Neural cell (in vitro differentiated cells): ENCODE measurements at regions not wholly inside any gene's neighbourhood (a gene's known extent, or its start where the extent isn't known, plus 50 kb on each side); places are given as distances from the start of the nearest gene placed in this dataset.

Experiments
- POLR2AphosphoS5 ChIP-seq: IDR thresholded peaks from 2 replicates; pipeline ENCODE4 v1.6.1; 2012
- RAD21 ChIP-seq: fragments of 450-650 bp; conservative IDR thresholded peaks from 2 replicates; pipeline ENCODE4 v1.6.1; 2014; ENCODE audit warnings: antibody characterized with exemption, mild to moderate bottlenecking, moderate library complexity

- TF ChIP-seq POLR2AphosphoS5 = no peak
- no peak for TF ChIP-seq RAD21
Measured at GRCh38 chr10:44854693-44855350, 56.3 kb upstream of the TMEM72 start.
